ENCODE measurements at regions not wholly inside any gene's neighbourhood (a gene's known extent, or its start where the extent isn't known, plus 50 kb on each side); places are given as distances from the start of the nearest gene placed in this dataset.

DNA sequence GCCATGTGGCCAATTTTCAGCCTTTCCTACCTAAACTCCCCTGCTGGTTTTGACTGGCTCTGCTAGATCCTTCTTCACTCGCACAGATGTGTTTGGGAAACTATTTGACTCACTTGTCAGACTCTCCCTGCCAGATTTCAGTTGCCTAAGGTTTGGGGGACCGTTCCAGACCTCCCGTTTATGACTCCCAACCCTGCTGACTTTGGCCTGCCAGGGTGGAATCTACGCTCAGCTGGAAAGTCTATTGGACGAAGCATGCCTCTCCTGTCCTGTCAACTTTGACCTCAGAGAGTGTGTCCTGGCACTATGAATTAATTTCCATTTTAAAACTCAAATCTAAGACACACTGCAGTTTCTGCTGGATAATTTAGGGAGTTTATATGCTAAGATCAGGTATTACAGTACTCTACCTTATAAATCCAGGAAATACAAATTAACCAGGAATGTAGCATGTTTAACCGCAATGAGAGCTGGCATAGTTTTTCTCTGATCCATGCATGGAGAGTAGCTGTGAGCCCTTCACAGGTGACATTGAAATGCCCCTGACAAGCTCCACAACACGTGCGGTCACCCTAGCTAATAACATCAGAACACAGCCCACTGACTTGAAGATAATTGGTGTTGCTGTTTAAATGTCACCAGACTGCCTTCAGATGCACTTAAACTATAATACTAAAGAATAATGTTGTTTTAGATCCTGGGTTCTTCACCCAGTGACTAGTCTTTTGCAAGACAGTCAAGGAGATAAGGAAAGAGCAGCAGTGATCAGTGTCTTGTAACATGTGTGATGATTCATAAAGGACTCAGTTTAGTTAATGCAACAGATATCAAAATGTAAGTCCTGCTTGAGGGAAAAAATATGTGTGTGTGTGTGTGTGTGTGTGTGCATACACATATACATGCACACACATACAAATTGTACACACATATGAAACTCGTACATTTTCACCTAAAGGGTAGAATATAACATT, 223.0 kb upstream of the MCTP2 start:
- no peak for DNase-seq (ENCODE audit: low read depth in 3 of 3)

DNA sequence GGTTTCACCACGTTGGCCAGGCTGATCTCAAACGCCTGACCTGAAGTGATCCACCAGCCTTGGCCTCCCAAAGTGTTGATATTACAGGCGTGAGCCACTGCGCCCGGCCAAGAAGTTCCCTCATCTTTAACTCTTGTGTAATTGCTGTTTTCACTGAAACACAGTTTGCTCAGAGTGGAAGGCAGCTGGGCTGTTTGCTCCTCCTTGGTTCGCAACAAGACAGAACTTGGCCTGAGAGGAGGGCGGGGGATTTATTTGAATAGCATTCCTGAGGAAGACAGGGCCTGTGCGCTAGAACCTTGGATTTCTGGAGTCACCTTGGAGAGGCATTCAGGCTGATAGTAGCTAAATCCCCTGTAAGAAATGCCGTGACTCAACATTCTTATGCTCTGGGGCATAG, 226.7 kb upstream of the MCTP2 start:
- DNase-seq (ENCODE audit: low read depth in 3 of 3): no peak

DNA sequence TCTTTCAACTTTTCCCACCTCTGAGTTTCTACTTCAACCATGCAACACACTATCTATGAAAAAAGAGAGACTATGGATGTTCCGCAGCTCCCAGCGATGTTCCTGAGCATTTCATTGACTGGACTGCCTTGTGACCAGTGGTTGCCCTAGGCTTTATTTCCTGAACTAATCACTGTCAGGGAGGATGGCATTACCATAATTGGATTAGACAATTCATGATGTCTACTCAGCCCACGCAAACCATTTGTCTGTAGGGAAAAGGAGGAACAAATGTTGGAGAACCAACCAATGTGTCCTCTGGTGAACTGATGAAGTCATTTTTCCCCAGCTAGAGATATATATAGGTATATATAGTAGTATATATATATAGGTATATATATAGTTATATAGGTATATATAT, 229.3 kb upstream of the MCTP2 start:
- no peak for DNase-seq (ENCODE audit: low read depth in 3 of 3)

DNA sequence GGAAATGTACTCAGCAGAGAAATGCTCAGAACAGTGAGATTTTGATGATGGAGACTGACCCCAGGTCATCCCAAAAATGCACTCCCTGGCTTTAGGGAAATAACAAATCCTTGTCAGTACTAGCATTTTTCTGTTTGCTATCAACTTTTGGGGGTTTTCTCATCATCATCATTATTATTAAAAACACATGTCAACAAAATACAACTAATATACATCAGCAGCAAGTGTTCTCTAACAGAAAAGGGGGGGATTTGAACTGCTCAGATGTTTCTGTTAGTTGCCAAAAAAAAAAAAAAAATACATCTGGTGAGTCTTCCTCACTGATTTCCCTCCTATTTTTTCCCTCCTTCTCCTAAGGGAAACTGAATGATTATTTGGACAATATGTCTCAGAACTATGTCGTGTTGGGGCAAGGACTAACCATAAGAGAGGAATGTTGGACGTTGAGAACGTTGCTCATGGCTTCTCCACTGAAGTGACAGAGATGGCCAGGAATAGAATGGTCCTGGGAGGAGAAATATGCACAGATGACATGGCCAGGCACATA, 230.0 kb upstream of the MCTP2 start:
- DNase-seq (ENCODE audit: low read depth in 3 of 3): no peak

DNA sequence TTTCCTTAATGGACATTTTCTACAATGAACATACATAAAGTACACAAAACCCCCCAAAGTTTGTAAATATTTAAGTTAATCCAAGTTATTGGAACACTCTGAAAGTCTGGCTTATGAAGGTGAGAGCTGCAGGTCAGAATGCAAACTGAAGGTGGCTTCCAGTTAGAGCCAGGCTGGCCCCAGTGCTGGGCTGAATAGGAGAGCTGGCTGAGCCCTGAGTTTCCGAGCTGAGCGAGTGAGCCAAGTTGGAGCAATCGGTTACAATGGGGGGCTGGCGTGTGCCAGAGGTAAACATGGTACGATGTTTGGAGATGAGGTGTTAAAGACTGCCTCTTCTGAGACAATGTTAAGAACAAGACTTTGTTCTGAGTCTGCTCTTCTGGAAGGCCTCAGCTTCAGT, 230.8 kb upstream of the MCTP2 start:
- no peak for DNase-seq (ENCODE audit: low read depth in 3 of 3)

DNA sequence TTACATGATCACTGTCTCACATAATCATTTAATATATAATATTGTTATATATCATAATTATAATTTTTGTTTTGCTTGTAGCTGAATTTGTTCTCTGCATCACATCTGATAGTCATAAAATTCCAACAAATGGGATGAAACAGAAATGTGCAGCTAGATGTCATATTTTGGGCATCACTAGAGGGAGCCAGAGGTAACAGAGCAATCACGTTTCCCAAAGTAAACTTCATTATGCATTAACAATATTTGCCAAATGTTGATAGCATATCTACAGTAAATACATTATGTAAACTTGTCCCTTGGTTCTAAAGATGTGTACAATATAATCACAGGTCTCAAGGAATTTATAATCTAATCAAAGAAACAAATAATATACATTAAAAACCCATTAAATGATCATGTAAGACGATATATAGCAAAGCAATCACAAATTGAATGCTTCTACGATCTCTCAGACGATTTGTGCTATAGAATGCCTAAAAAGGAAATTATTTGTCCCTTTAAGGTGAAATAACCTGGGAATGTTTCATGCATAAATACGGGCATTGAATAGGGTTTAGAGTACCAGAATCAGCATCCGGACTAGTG, 234.2 kb upstream of the MCTP2 start:
- DNase-seq (ENCODE audit: low read depth in 3 of 3): no peak

DNA sequence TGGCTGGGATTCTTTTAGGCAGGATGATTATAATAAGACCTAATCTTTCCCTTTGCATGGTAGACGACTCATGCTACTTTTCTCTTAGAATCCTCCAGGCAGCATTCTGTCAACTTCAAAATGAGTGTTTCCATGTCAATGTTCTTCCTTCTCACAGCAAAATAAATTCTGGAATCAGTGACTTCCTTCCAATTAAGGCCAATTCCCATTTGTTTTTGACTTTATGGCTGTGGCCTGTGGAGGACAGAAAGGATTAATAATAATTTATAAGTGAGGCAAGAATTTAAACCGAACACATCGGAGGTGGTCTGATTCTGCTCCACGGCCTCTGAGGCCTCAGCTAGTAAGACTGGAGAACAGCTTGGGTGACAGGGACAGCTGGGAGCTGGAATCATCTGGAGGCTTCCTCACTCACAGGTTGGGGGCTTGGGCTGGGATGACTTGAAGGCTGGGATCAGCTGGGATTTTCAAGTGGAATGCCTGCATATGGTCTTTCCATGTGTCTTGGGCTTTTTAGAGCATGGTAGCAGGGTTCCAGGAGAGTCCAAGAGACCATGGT, 241.8 kb upstream of the MCTP2 start:
- DNase-seq (ENCODE audit: low read depth in 3 of 3): no peak

DNA sequence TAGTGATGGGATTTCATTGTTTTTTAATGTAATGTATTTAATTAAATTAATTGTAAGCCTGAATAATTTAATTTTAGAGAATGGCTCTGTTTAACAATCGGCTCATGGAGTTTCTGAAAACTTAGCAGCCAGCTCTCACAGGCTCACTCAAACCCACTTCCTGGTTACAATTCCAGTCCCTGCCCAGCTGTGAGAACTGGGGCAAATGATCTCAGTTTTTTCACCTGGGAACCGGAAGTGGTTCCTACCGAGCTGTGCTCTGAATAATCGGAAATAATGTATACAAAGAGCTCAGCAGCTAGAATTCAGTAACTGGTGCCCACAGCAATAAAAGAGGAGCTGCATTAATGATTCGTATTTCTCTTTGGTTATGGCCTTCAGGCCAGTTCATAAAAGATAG, 244.3 kb upstream of the MCTP2 start:
- DNase-seq (ENCODE audit: low read depth in 3 of 3): peak in 2 of 3 donors; percentile 10 to 12

DNA sequence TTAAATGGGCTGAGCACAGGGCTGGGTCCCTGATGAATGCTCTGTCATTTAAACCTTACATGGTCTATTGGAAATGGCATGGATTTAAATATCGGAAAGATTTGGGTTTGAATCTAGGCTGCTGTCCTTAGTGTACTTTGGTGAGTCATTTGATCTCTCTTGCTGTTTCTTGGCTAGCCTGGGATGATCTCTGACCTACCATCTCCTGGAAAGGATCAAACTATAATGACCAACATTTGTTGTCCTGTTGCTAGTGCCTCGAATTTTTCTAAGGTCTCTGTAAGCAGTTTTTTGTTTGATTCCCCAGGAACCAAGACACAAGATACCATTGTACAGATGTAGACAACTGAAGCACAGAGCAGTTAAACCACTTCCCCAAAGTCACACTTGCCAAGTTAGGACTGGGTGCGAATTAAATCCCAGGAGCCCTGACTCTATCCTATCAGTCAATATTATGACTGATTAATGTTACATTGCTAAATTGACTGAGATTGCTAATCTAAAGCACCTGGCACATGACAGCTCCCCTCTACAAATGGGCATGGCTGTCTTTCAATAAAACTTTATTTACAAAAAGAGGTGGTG, 244.9 kb upstream of the MCTP2 start:
- no peak for DNase-seq (ENCODE audit: low read depth in 3 of 3)

DNA sequence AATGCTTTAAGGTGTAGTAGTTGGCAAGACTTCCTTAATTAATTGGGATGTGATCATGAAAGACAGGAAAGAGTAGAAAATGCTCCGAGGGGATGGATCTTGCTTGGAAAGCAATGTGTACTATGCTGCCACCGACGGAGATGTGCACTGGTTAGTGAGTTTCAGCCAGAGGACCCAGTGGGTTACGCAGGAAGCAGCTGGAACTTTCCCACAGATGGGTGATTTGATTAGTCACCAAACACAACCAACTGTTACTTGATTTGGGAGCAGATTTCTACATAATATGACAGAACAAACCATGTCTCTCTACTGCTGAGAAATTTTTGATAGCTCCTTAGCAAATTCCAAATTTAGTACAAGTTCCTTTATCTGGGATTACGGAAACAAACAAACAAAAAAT, 245.4 kb upstream of the MCTP2 start:
- DNase-seq (ENCODE audit: low read depth in 3 of 3): no peak

DNA sequence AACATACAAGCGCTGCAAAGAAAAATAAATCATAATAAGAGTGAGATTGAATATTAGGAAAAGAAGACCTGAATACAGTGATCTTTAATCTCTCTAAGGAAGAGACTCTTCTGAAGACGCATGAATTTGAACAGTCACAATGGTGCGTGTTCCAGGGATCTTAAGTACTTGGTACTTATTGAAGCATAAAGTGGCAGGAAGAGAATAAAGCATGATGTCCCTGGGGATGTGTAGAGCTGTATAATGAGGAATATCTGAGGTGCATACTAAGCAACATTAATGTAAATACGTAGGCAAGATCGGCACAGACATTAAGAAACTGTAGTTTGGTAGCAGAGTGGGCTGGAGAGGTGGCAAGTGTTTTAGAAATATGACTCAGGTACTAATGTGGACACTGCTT, 246.2 kb upstream of the MCTP2 start:
- DNase-seq (ENCODE audit: low read depth in 3 of 3): no peak

DNA sequence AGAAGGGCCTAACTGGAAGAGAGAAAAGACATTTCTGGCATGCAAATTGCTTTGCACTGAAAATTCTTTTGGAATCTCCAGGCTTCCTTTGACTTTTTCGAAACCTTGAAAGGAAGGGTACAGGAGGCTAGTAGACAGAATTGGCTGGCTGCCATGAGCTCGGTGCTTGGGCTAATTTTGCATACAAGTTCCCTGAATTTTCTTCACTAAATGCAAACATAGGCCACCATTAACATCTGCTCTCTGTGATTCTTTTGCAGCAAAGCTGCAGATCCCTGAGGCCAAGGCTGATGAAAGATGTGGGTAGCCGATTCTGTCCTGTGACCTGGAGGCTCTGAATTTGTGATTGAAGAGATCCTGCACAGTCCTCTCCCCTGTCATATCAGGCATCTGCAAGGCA, 247.8 kb upstream of the MCTP2 start:
- no peak for DNase-seq (ENCODE audit: low read depth in 3 of 3)

DNA sequence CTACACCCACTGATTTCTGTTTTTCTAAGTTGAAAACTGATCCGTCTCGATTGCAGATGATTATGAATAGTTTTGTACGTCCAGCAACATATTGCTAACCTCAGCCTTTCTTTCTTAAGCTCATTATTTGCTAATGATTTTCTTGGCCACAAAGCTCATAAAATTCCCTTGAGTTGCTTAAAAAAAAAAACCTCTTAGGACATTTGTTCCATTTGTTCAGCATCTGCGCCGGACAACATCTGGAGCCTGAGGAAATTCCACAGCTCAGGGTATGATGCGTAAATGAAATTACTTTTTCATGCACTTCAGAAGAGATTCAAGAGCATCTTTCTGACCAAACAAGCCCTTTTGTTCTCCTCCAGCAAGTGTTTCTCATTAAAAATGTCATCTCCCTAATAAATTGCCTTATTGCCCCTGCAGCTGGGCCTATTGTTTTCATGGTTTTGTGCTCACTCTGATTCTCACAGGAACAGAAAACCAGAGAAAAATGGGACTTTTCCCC, 249.1 kb upstream of the MCTP2 start:
- no peak for DNase-seq (ENCODE audit: low read depth in 3 of 3)

DNA sequence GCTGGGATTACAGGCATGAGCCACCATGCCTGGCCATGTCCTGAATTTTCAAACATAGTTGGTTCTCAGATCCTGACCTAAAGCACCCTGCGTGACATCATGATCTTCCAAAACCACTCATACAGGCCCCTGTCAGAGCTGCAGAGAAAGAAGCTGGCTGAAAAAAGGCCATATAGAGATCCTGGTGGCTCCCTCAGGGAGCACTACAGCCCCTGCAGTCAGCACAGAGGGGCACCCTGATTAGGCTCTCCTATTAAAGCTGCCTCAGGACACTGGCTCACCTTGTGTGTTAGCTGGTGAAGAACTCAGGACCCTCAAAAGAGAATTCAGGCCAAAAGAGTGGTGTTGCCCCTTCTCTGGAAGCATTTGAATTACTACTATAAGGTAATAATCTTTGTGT, 249.7 kb upstream of the MCTP2 start:
- no peak for DNase-seq (ENCODE audit: low read depth in 3 of 3)

DNA sequence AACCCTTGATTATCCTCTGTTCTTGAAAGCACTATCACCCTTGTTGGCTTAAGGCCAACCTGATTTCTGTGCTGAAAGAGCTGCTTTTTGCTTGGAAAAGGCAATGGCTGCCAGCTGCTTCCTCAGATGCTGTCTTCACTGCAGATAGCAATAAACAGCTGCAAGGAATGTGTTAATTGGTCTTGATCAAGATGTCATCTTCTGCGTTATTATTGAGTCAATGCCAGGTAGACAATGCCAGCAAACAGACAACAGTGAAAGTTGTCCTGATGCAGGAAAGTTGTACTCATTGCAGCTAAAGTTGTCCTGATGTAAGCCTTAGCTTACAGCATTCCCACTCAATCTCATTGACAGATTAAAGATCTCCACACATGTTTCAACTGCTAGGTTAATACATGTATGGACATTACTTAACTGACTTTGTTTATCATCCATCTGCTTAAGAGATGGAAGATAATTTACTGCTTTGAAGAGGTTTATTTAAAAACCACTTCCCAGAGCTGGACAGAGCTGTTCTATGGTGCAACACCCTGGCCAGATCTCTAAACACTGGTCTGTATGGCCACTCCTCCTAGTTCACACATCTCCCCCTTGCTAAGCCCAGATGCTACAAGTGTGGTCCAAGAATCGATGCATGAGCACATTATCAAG, 251.0 kb upstream of the MCTP2 start:
- DNase-seq (ENCODE audit: low read depth in 3 of 3): no peak

DNA sequence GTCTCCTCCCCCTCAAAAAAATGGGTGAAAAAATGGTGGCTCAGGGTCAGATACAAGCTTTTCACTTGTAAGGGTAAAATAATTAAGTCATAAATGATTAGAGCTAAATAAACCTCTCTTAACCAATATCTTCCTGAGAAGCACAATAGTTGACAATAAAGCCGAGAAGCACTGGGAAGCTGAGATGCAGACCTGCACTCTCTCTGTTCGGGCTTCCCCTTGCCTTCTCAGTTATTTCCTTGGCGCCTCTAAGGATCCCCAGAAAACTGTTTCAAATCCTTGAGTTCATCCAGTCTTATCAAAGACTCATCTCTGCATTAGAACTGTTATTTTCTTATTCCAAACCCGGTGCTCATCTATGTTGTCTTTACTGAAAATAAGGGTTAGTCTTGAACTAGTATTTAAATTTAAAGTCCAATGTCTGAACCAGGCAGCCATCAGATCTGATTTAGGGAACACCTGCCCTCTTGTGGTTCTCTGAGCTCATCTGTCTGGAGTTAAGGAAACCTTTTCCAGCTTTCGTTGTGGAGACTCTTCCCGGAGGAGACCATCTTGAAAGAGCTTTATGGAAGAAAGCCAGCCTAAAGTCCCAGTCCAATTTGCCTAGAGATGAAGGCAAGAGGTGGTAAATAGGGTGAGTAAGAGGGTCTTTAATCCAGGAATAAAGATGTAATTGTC, 256.4 kb upstream of the MCTP2 start:
- no peak for DNase-seq (ENCODE audit: low read depth in 3 of 3)

DNA sequence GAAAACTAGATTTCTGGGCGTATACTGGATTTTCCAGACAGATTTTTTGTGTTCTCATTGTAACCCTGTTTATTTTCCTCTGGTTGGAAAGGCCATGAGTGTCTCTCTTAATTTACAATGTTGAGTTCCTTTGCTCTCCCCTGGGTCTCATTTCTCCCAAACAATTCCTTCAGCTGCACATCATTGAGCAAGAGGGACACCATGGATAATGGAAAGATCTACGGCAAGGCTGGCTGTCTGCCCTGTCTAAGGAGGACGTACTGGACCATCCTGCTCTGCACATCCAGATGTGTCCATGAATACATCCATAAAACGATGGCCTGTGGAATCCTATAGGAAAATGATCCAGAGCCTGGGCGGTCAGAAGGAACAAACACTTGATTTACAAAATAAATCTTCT, 258.1 kb upstream of the MCTP2 start:
- no peak for DNase-seq (ENCODE audit: low read depth in 3 of 3)

DNA sequence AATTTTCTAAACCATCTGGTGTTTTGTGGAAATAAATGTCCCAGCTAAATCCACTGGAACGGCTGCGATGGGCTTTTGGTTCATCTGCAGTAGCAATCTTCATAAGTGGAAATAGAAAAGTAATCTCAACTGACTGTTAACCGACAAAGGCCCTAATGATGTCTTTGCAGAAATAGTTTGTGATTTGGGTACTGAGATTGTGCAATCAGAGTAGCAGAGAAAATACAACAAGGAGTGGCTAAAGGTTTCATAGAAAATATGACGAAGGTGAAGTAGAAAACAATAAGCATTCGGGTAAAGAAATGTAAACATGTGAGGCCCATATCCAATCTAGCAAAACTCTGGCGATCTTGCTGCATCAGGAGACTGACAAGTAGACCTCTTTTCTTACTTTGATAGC, 262.6 kb upstream of the MCTP2 start:
- DNase-seq (ENCODE audit: low read depth in 3 of 3): no peak

DNA sequence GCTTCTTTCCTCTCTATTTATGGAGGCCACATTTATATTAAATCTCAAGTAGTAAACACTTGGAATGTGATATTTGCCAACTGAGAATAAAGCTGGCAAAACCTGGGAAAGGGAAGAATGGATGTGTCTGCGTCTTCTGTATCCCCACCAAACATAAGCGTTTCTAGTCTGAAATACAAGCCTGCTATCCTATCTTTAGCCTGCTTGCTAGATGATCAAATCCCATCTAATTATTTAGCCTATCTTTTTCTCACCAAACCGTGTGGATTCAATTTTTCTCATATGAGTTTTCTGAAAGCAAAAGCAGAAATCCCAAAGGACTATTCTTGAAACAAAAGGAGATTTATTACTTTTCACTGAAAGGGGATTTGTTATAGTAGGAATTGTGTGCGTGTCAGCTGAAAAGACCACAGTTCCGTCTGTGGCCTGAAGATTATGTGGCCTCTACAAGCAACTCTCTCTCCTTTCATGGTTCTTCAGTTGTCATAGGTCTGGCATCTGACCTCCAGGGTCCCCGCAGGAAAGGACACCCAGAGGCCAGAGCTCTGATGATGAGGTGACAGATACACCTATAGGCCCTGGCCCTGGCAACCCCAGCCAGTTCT, 266.0 kb upstream of the MCTP2 start:
- no peak for DNase-seq (ENCODE audit: low read depth in 3 of 3)

DNA sequence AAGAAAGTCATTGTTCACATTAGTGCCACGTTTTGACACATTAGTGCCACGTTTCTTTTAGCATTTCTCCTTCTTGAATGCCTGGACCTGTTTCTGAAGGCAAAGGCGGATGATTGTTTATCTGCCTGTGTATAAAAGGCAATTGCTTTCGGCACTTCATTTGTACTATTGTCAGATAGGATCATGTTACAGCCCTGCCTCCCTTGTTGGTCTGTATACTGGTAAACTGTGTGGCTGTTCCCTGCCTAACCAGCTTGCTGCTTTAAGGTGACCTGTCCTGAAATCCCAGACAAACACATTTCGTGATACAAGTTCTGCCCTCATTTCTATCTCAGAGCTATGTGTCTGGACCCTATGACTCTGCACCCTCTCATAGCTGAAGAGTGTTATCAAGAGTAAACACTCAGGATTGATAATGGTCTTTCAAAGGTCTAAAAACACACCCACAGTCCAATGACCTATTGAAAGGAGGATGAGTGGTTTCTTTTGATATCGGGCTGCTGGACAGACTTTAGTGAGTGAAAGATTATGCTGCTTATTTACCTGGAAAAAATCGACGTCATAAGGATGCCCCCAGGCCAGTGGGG, 276.3 kb upstream of the MCTP2 start:
- DNase-seq (ENCODE audit: low read depth in 3 of 3): no peak

Data from stimulated activated CD4-positive, alpha-beta T cell treated with anti-CD3 and anti-CD28 coated beads, TNF-alpha, amount 100 ng/mL, for 48 hours (primary cell).